T-helper 2 cell (primary cell): ENCODE measurements at regions not wholly inside any gene's neighbourhood (a gene's known extent, or its start where the extent isn't known, plus 50 kb on each side); places are given as distances from the start of the nearest gene placed in this dataset.
"Not testable (repeated sequence)": the region's sequence is repeated elsewhere in the genome, so short reads cannot be mapped to it uniquely, and the experiment has no call there.

Experiments used
- DNase-seq, 5 experiments: peaks; one replicate each; pipeline versions ENCODE4 v3.0.0 to v3.0.0-alpha.2; 2012 to 2022

GRCh38 chr12:131288765-131289695, 335.3 kb downstream of the ADGRD1 start:
- DNase-seq: not testable (repeated sequence)

- DNase-seq: not testable (repeated sequence)
Observed at GRCh38 chr12:131289807-131290206, 336.1 kb downstream of the ADGRD1 start.

GRCh38 chr12:131290255-131290959, 336.7 kb downstream of the ADGRD1 start:
- DNase-seq: no peak

GRCh38 chr12:131293071-131294015, 339.6 kb downstream of the ADGRD1 start:
- DNase-seq: not testable (repeated sequence)

GRCh38 chr12:131294716-131295115, 341.0 kb downstream of the ADGRD1 start:
- DNase-seq: not testable (repeated sequence)

GRCh38 chr12:131295117-131295516, 341.4 kb downstream of the ADGRD1 start:
- not testable (repeated sequence) for DNase-seq

GRCh38 chr12:131295559-131295958, 341.9 kb downstream of the ADGRD1 start:
- not testable (repeated sequence) for DNase-seq

GRCh38 chr12:131296136-131296535, 342.4 kb downstream of the ADGRD1 start:
- DNase-seq: not testable (repeated sequence)

GRCh38 chr12:131296651-131297050, 342.9 kb downstream of the ADGRD1 start:
- not testable (repeated sequence) for DNase-seq

- DNase-seq: not testable (repeated sequence)
Observed at GRCh38 chr12:131298526-131299369, 345.0 kb downstream of the ADGRD1 start.

- DNase-seq: not testable (repeated sequence)
Observed at GRCh38 chr12:131299370-131299701, 345.6 kb downstream of the ADGRD1 start.

- DNase-seq: not testable (repeated sequence)
Observed at GRCh38 chr12:131303576-131303975, 349.9 kb downstream of the ADGRD1 start.

- not testable (repeated sequence) for DNase-seq
Observed at GRCh38 chr12:131304642-131305041, 350.9 kb downstream of the ADGRD1 start.

- DNase-seq: no peak
Observed at GRCh38 chr12:131309700-131310099, 356.0 kb downstream of the ADGRD1 start.

GRCh38 chr12:131310227-131310969, 356.7 kb downstream of the ADGRD1 start:
- not testable (repeated sequence) for DNase-seq

- DNase-seq: not testable (repeated sequence)
Observed at GRCh38 chr12:131311279-131311722, 357.6 kb downstream of the ADGRD1 start.

GRCh38 chr12:131311764-131312163, 358.1 kb downstream of the ADGRD1 start:
- no peak for DNase-seq

- DNase-seq: not testable (repeated sequence)
Observed at GRCh38 chr12:131312382-131312781, 358.7 kb downstream of the ADGRD1 start.

- no peak for DNase-seq
Observed at GRCh38 chr12:131312793-131313545, 359.3 kb downstream of the ADGRD1 start.

- no peak for DNase-seq
Observed at GRCh38 chr12:131313635-131314034, 359.9 kb downstream of the ADGRD1 start.
